Keratinocyte (primary cell): ENCODE measurements at regions not wholly inside any gene's neighbourhood (a gene's known extent, or its start where the extent isn't known, plus 50 kb on each side); places are given as distances from the start of the nearest gene placed in this dataset.

Experiments
- DNase-seq: peaks from one replicate; pipeline ENCODE4 v3.0.0-alpha.2; 2011; ENCODE audit warnings: low read depth, missing footprints, low spot score
- FAIRE-seq: peaks from 2 replicates; lab custom pipeline; 2011; peaks lifted over from hg19 to GRCh38; lab: Jason Lieb, UNC
- H2AFZ ChIP-seq: 2 replicates; pipeline ENCODE4 v1.6.0; 2012; ENCODE audit warnings: low read length, control low read depth, inconsistent platforms; ENCODE audit not compliant: control insufficient read depth
- H3K27ac ChIP-seq: 2 replicates; pipeline ENCODE4 v1.5.1; 2011; ENCODE audit warnings: low read length; ENCODE audit not compliant: control insufficient read depth, insufficient read depth
- H3K27me3 ChIP-seq: 3 replicates; pipeline ENCODE4 v1.6.0; 2011; ENCODE audit warnings: low read length; ENCODE audit not compliant: control insufficient read depth, insufficient read depth; ENCODE audit errors: extremely low read depth
- H3K36me3 ChIP-seq, 2 experiments: 2 replicates in 1 of 2; 3 replicates in 1 of 2; pipeline ENCODE4 v1.5.1; 2011; ENCODE audit warnings: low read length in 2 of 2, mild to moderate bottlenecking in 1 of 2; ENCODE audit not compliant: control insufficient read depth in 2 of 2, insufficient read depth in 2 of 2; ENCODE audit errors: extremely low read depth in 1 of 2
- H3K4me1 ChIP-seq: 3 replicates; pipeline ENCODE4 v1.5.1; 2011; ENCODE audit warnings: low read length; ENCODE audit not compliant: control insufficient read depth, insufficient read depth; ENCODE audit errors: extremely low read depth
- H3K4me2 ChIP-seq: 3 replicates; pipeline ENCODE4 v1.6.0; 2011; ENCODE audit warnings: low read depth, low read length; ENCODE audit not compliant: control insufficient read depth, insufficient read depth; ENCODE audit errors: extremely low read depth
- H3K4me3 ChIP-seq, 3 experiments: fragments of 200-600 bp in 1 of 3; sonication (generic) in 1 of 3; 2 replicates in 2 of 3; 3 replicates in 1 of 3; pipeline ENCODE4 v1.5.1; 2011 to 2016; ENCODE audit warnings: low read length in 3 of 3, mild to moderate bottlenecking in 3 of 3, control low read depth in 2 of 3, inconsistent platforms in 1 of 3, low read depth in 1 of 3, mixed read lengths in 1 of 3, mixed run types in 1 of 3, moderate library complexity in 1 of 3; ENCODE audit not compliant: control insufficient read depth in 2 of 3, insufficient read depth in 2 of 3; ENCODE audit errors: extremely low read depth in 1 of 3
- H3K79me2 ChIP-seq: 2 replicates; pipeline ENCODE4 v1.6.0; 2012; ENCODE audit warnings: low read length; ENCODE audit not compliant: control insufficient read depth, insufficient read depth
- H3K9ac ChIP-seq: 3 replicates; pipeline ENCODE4 v1.6.0; 2011; ENCODE audit warnings: low read length; ENCODE audit not compliant: control insufficient read depth, insufficient read depth; ENCODE audit errors: extremely low read depth
- H3K9me1 ChIP-seq: 3 replicates; pipeline ENCODE4 v1.6.0; 2011; ENCODE audit warnings: low read length; ENCODE audit not compliant: control insufficient read depth, insufficient read depth; ENCODE audit errors: extremely low read depth
- H3K9me3 ChIP-seq: 2 replicates; pipeline ENCODE4 v1.5.1; 2012; ENCODE audit warnings: low read depth, low read length; ENCODE audit not compliant: control insufficient read depth
- H4K20me1 ChIP-seq: 3 replicates; pipeline ENCODE4 v1.6.0; 2011; ENCODE audit warnings: low read length; ENCODE audit not compliant: control insufficient read depth, insufficient read depth; ENCODE audit errors: extremely low read depth
- CTCF ChIP-seq, 3 experiments: IDR thresholded peaks in 1 of 3; conservative IDR thresholded peaks in 1 of 3; optimal IDR thresholded peaks in 1 of 3; 2 replicates in 2 of 3; 3 replicates in 1 of 3; pipeline versions ENCODE3 to v1.5.1; 2011; ENCODE audit warnings: low read length in 3 of 3, mild to moderate bottlenecking in 3 of 3, moderate library complexity in 2 of 3, control low read depth in 1 of 3, inconsistent platforms in 1 of 3; ENCODE audit not compliant: insufficient read depth in 2 of 3; ENCODE audit errors: extremely low read depth in 1 of 3
- EZH2 ChIP-seq: IDR thresholded peaks from one replicate; pipeline ENCODE4 v1.6.1; 2012; ENCODE audit warnings: inconsistent platforms, mild to moderate bottlenecking, low read length, moderate library complexity
- dilution Hi-C: fragments of 300-500 bp; cut with MboI; formaldehyde crosslinking; loops from one replicate; pipeline ENCODE4 v1.7.0; 2020; ENCODE audit warnings: low sequenced_read_pairs; ENCODE audit not compliant: extremely low pct_ligation_motif_present

GRCh38 chr2:150895968-150896367 is 365.7 kb downstream of the RBM43 start:
- Histone ChIP-seq H3K36me3 (no peaks in the 10 kb centered on the region), H2AFZ (no peak overlapping the region), H3K79me2 (no peaks in the 10 kb centered on the region), H3K27me3 (no peaks in the 10 kb centered on the region), H3K4me2 (no peak overlapping the region), H3K27ac (no peak overlapping the region), H3K9me3 (peaks cover 6% of the 10 kb centered on the region), H3K4me3 (no peak overlapping the region), H3K4me1 (no peaks in the 10 kb centered on the region), H3K9me1 (no peaks in the 10 kb centered on the region), H4K20me1 (no peaks in the 10 kb centered on the region), H3K9ac (no peak overlapping the region)
- TF ChIP-seq CTCF (optimal IDR thresholded peaks at IDR 0.05 in 1 of 3, IDR thresholded peaks at IDR 0.05 in 1 of 3, conservative IDR thresholded peaks at IDR 0.05 in 1 of 3; ENCODE audit: extremely low read depth in 1 of 3, insufficient read depth in 2 of 3, low read length in 3 of 3): no peak
- no peak for TF ChIP-seq EZH2
- dilution Hi-C loops: no loop called here
- FAIRE-seq: no peak
- DNase-seq: no peak

- dilution Hi-C loops: no loop called here
- FAIRE-seq (no peak), DNase-seq (no peak)
- no peaks in the 10 kb centered on the region for H3K9me1 ChIP-seq
- H3K4me3 ChIP-seq: no peak overlapping the region
- no peak overlapping the region for H3K4me2 ChIP-seq
- H3K27me3 ChIP-seq: no peaks in the 10 kb centered on the region
- H3K36me3 ChIP-seq: no peaks in the 10 kb centered on the region
- H4K20me1 ChIP-seq: no peaks in the 10 kb centered on the region
- H3K79me2 ChIP-seq: no peaks in the 10 kb centered on the region
- H3K9me3 ChIP-seq: no peaks in the 10 kb centered on the region
- H2AFZ ChIP-seq: no peak overlapping the region
- H3K27ac ChIP-seq: no peak overlapping the region
- TF ChIP-seq CTCF (optimal IDR thresholded peaks at IDR 0.05 in 1 of 3, IDR thresholded peaks at IDR 0.05 in 1 of 3, conservative IDR thresholded peaks at IDR 0.05 in 1 of 3; ENCODE audit: extremely low read depth in 1 of 3, insufficient read depth in 2 of 3, low read length in 3 of 3) (no peak), EZH2 (no peak)
- no peak overlapping the region for H3K9ac ChIP-seq
- H3K4me1 ChIP-seq: no peaks in the 10 kb centered on the region
Observed at GRCh38 chr2:150889141-150889540, 372.5 kb downstream of the RBM43 start.
